ENCODE measurements at regions not wholly inside any gene's neighbourhood (a gene's known extent, or its start where the extent isn't known, plus 50 kb on each side); places are given as distances from the start of the nearest gene placed in this dataset.
A peak's percentile ranks its signal among the peaks of the same experiment; 100 is the strongest.
"Not testable (repeated sequence)": the region's sequence is repeated elsewhere in the genome, so short reads cannot be mapped to it uniquely, and the experiment has no call there.

- no peak for DNase-seq (ENCODE audit: low spot score)
These were observed 341.0 kb downstream of the EIPR1 start for GRCh38 chr2:3036432-3037125.

GRCh38 chr2:3035385-3036050 is 342.1 kb downstream of the EIPR1 start:
- DNase-seq (ENCODE audit: low spot score): no peak

- DNase-seq (ENCODE audit: low spot score): no peak
These were observed 342.8 kb downstream of the EIPR1 start for GRCh38 chr2:3034856-3035255.

GRCh38 chr2:3034396-3034795 is 343.2 kb downstream of the EIPR1 start:
- DNase-seq (ENCODE audit: low spot score): no peak

GRCh38 chr2:3033315-3033714 is 344.3 kb downstream of the EIPR1 start:
- no peak for DNase-seq (ENCODE audit: low spot score)

- DNase-seq (ENCODE audit: low spot score): not testable (repeated sequence)
These were observed 346.8 kb downstream of the EIPR1 start for GRCh38 chr2:3030791-3031190.

GRCh38 chr2:3025984-3026383 is 351.6 kb downstream of the EIPR1 start:
- no peak for DNase-seq (ENCODE audit: low spot score)

GRCh38 chr2:3025261-3025660 is 352.4 kb downstream of the EIPR1 start:
- DNase-seq (ENCODE audit: low spot score): no peak

GRCh38 chr2:3024401-3024935 is 353.1 kb downstream of the EIPR1 start:
- peak; percentile 67 for DNase-seq (ENCODE audit: low spot score)

- no peak for DNase-seq (ENCODE audit: low spot score)
These were observed 354.1 kb downstream of the EIPR1 start for GRCh38 chr2:3023531-3023930.

GRCh38 chr2:3022841-3023372 is 354.7 kb downstream of the EIPR1 start:
- DNase-seq (ENCODE audit: low spot score): no peak

GRCh38 chr2:3021720-3022119 is 355.9 kb downstream of the EIPR1 start:
- DNase-seq (ENCODE audit: low spot score): no peak

- no peak for DNase-seq (ENCODE audit: low spot score)
These were observed 367.6 kb downstream of the EIPR1 start for GRCh38 chr2:3010001-3010400.

GRCh38 chr2:3009483-3009882 is 368.1 kb downstream of the EIPR1 start:
- DNase-seq (ENCODE audit: low spot score): no peak

- DNase-seq (ENCODE audit: low spot score): no peak
These were observed 368.6 kb downstream of the EIPR1 start for GRCh38 chr2:3009005-3009404.

GRCh38 chr2:3008561-3008960 is 369.1 kb downstream of the EIPR1 start:
- no peak for DNase-seq (ENCODE audit: low spot score)

GRCh38 chr2:3007135-3007534 is 370.5 kb downstream of the EIPR1 start:
- no peak for DNase-seq (ENCODE audit: low spot score)

GRCh38 chr2:3005859-3006501 is 371.6 kb downstream of the EIPR1 start:
- no peak for DNase-seq (ENCODE audit: low spot score)

GRCh38 chr2:3001615-3002560 is 375.7 kb downstream of the EIPR1 start:
- DNase-seq (ENCODE audit: low spot score): no peak

GRCh38 chr2:3000968-3001367 is 376.6 kb downstream of the EIPR1 start:
- no peak for DNase-seq (ENCODE audit: low spot score)

GRCh38 chr2:3000125-3000524 is 377.5 kb downstream of the EIPR1 start:
- DNase-seq (ENCODE audit: low spot score): no peak

- no peak for DNase-seq (ENCODE audit: low spot score)
These were observed 378.6 kb downstream of the EIPR1 start for GRCh38 chr2:2998971-2999370.

Measured in iPS-NIHi11 (cell line).